Lower lobe of right lung (tissue), 2 donors: ENCODE measurements at regions not wholly inside any gene's neighbourhood (a gene's known extent, or its start where the extent isn't known, plus 50 kb on each side); places are given as distances from the start of the nearest gene placed in this dataset.
"Not testable (repeated sequence)": the region's sequence is repeated elsewhere in the genome, so short reads cannot be mapped to it uniquely, and the experiment has no call there.

Source experiments
- ATAC-seq, 2 donors: fragments of 200-7000 bp; cut with Tn5 transposase; one replicate each; pipeline ENCODE4 v1.9.1; 2020 to 2022; ENCODE audit warnings: mild to moderate bottlenecking in 2 of 2, moderate library complexity in 2 of 2
- DNase-seq: peaks from one replicate; pipeline ENCODE4 v3.0.0-alpha.2; 2020
- H3K27ac ChIP-seq: fragments of 200-600 bp; one replicate; pipeline ENCODE4 v1.8.0; 2022
- H3K27me3 ChIP-seq: fragments of 200-600 bp; one replicate; pipeline ENCODE4 v1.8.0; 2022; ENCODE audit warnings: low read depth
- H3K36me3 ChIP-seq: fragments of 200-600 bp; one replicate; pipeline ENCODE4 v1.8.0; 2022; ENCODE audit warnings: mild to moderate bottlenecking
- H3K4me1 ChIP-seq: fragments of 200-600 bp; one replicate; pipeline ENCODE4 v1.8.0; 2022
- H3K4me3 ChIP-seq: fragments of 200-600 bp; one replicate; pipeline ENCODE4 v1.8.0; 2022; ENCODE audit warnings: mild to moderate bottlenecking
- H3K9me3 ChIP-seq: fragments of 200-600 bp; one replicate; pipeline ENCODE4 v1.8.0; 2022
- CTCF ChIP-seq: fragments of 200-600 bp; IDR thresholded peaks from one replicate; pipeline ENCODE4 v1.8.0; 2022; ENCODE audit warnings: antibody characterized with exemption, mild to moderate bottlenecking
- intact Hi-C: fragments of 100-400 bp; cut with DNase I; formaldehyde crosslinking; loops from one replicate; pipeline ENCODE4 v1.11.0; 2022
- donor health status: DM: no; HTN: yes; CAD: no; lungs with severe emphysema.

DNA sequence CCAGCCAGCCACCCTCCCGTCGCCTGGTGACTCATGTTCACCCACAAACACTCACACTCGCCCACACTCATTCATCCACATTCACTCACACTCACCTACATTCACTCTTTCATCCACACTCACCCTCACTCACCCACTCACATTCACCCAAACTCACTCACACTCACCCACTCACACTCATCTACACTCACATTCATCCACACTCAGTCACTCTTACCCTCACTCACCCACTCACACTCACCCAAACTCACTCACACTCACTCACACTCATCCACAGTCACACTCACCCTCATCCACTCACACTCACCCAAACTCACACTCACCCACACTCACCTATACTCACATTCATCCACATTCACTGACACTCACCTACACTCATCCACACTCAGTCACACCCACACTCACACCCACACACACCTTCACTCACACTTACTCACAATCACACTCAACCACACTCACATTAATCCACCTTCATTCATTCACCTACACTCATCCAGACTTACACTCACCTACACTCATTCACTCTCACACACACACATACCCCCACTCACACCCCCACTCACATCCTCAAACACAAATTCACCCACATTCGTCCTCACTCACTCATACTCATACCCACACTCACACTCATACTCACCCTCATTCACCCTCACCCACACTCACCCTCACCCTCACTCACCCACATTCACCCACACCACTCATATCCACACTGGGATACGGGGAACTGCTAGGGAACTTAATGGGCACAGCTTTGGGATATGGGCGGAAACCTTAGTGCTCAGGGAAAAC lies 2221.6 kb upstream of the AGA start:
- no peaks in the 10 kb centered on the region for H3K9me3 ChIP-seq
- no peaks in the 10 kb centered on the region for H3K4me1 ChIP-seq
- intact Hi-C loops = no loop called here
- H3K36me3 ChIP-seq = no peaks in the 10 kb centered on the region
- TF ChIP-seq CTCF = no peak
- H3K4me3 ChIP-seq = no peak overlapping the region
- ATAC-seq (peak in 1 of 2 donors; percentile 53), DNase-seq (no peak)
- no peak overlapping the region for H3K27ac ChIP-seq
- H3K27me3 ChIP-seq = no peaks in the 10 kb centered on the region

- Histone ChIP-seq H3K4me3 (no peak overlapping the region), H3K36me3 (no peaks in the 10 kb centered on the region), H3K9me3 (no peaks in the 10 kb centered on the region), H3K27me3 (no peaks in the 10 kb centered on the region), H3K27ac (no peak overlapping the region), H3K4me1 (no peaks in the 10 kb centered on the region)
- intact Hi-C loops = no loop called here
- TF ChIP-seq CTCF = no peak
- no peak for DNase-seq
- ATAC-seq = peak in 1 of 2 donors; percentile 19
These were observed 2222.3 kb upstream of the AGA start for GRCh38 chr4:179664430-179665027.

DNA sequence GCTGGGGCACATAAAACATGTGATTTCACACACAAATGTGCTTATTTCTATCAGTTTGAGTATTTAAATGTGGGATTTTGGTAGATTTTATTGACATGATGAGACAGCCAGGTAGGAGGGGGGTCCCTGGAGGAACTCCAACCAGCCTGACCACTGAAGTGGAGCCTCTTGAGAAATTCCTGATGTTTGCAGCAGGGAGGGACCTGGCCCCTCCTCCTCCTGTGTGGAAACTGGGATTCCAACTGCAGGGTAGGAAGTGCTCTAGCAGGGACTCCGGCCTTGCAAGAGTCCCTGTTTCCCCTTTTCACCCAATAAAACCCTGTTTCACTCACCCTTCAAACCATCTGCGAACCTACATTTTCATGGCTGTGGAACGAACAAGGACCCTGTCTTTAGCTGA lies 2224.0 kb upstream of the AGA start:
- DNase-seq (no peak), ATAC-seq (no peak)
- TF ChIP-seq CTCF = no peak
- no peaks in the 10 kb centered on the region for H3K27me3 ChIP-seq
- H3K4me3 ChIP-seq = no peak overlapping the region
- no peak overlapping the region for H3K27ac ChIP-seq
- H3K9me3 ChIP-seq = no peaks in the 10 kb centered on the region
- H3K36me3 ChIP-seq = no peaks in the 10 kb centered on the region
- intact Hi-C loops = no loop called here
- H3K4me1 ChIP-seq = no peaks in the 10 kb centered on the region

DNA sequence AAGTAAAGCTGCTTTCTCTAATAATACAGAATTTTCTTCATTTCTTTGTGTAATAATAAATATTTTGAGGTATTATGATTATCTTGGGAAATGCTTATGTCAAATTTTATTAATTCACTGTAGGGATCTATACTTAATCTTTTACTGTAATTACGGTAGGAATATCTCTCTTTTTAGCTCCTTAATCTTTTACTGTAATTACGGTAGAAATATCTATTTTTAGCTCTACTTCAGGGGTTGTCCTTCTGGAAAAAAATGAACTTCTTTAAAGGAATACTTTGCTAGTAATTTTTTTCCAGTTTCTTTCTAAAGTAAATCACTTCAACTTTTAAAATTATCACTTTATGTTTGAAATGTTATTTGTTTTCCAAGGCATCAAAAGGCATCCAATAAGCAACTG lies 2229.4 kb upstream of the AGA start:
- H3K27me3 ChIP-seq = no peaks in the 10 kb centered on the region
- no peak for TF ChIP-seq CTCF
- intact Hi-C loops = no loop called here
- H3K36me3 ChIP-seq = no peaks in the 10 kb centered on the region
- no peak overlapping the region for H3K27ac ChIP-seq
- ATAC-seq (no peak), DNase-seq (no peak)
- H3K4me3 ChIP-seq = no peak overlapping the region
- no peaks in the 10 kb centered on the region for H3K4me1 ChIP-seq
- H3K9me3 ChIP-seq = no peaks in the 10 kb centered on the region

DNA sequence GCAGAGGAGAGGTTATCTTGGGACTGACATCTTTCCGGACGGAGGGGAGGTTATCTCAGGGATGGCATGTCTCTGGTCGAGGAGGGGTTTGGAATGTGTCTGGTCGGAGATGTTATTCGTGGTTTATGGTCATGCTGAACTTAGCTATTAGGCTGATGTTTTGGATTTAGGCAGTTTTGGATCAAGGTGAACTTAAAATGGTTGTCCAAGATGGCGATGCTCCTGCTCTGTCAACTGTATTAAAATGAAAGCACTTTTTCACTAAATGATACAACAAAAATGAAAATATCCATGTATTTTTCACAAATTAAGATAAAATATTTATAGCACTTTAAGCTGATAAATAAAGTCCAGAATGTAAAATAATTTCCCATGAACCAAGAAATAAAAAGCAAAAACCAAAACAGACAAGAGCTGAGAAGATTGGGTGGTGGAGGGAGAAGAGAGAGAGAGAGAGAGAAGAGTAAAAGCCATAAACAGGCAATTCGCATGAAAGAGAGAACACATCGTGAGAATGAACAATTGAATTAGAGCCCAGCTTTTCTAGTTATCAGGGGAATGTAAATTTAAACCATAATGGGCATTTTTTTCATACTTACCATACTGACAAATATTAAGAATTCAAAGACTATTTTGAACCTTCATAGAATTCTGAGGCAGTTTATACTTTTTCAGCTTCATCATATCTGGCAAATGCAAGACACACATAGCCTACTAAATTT lies 2236.0 kb upstream of the AGA start:
- ATAC-seq = no peak
- no peak overlapping the region for H3K4me3 ChIP-seq
- TF ChIP-seq CTCF = no peak
- H3K27ac ChIP-seq = no peak overlapping the region
- peaks cover 5% of the 10 kb centered on the region for H3K9me3 ChIP-seq
- no peaks in the 10 kb centered on the region for H3K27me3 ChIP-seq
- no peak for DNase-seq
- intact Hi-C loops = no loop called here
- H3K36me3 ChIP-seq = no peaks in the 10 kb centered on the region
- H3K4me1 ChIP-seq = no peaks in the 10 kb centered on the region

GRCh38 chr4:179683661-179684060 lies 2241.4 kb upstream of the AGA start:
- H3K9me3 ChIP-seq, H3K4me1 ChIP-seq, H3K27ac ChIP-seq, H3K4me3 ChIP-seq, ATAC-seq, intact Hi-C loops, H3K27me3 ChIP-seq, DNase-seq, H3K36me3 ChIP-seq: not testable (repeated sequence)
